ENCODE measurements at regions not wholly inside any gene's neighbourhood (a gene's known extent, or its start where the extent isn't known, plus 50 kb on each side); places are given as distances from the start of the nearest gene placed in this dataset.

- DNase-seq (ENCODE audit: missing footprints) (no peak), ATAC-seq (no peak)
- intact Hi-C loops (cut with DNase I) = no loop called here
Measured at GRCh38 chr1:106727171-106727570, 329.3 kb upstream of the PRMT6 start.

GRCh38 chr1:106746448-106747085 lies 309.9 kb upstream of the PRMT6 start:
- ATAC-seq (no peak), DNase-seq (ENCODE audit: missing footprints) (no peak)
- intact Hi-C loops (cut with DNase I) = no loop called here

- no peak for ATAC-seq
- no peak for DNase-seq (ENCODE audit: missing footprints)
- intact Hi-C loops (cut with DNase I) = no loop called here
Measured at GRCh38 chr1:106747232-106747631, 309.2 kb upstream of the PRMT6 start.

- intact Hi-C loops (cut with DNase I) = no loop called here
Measured at GRCh38 chr1:106747791-106748190, 308.7 kb upstream of the PRMT6 start.

GRCh38 chr1:106748606-106749005 lies 307.9 kb upstream of the PRMT6 start:
- ATAC-seq = no peak
- intact Hi-C loops (cut with DNase I) = no loop called here
- no peak for DNase-seq (ENCODE audit: missing footprints)

More at GRCh38 chr1:106747791-106748190, 308.7 kb upstream of the PRMT6 start:
- ATAC-seq = no peak
- no peak for DNase-seq (ENCODE audit: missing footprints)

- no peak for DNase-seq (ENCODE audit: missing footprints)
- intact Hi-C loops (cut with DNase I) = no loop called here
- no peak for ATAC-seq
Measured at GRCh38 chr1:106749491-106749890, 307.0 kb upstream of the PRMT6 start.

- intact Hi-C loops (cut with DNase I) = no loop called here
- no peak for ATAC-seq
- DNase-seq (ENCODE audit: missing footprints) = no peak
Measured at GRCh38 chr1:106749906-106750305, 306.6 kb upstream of the PRMT6 start.

- DNase-seq (ENCODE audit: missing footprints) (no peak), ATAC-seq (no peak)
- intact Hi-C loops (cut with DNase I) = no loop called here
Measured at GRCh38 chr1:106751002-106751401, 305.5 kb upstream of the PRMT6 start.

GRCh38 chr1:106753066-106753465 lies 303.4 kb upstream of the PRMT6 start:
- intact Hi-C loops (cut with DNase I) = no loop called here
- no peak for DNase-seq (ENCODE audit: missing footprints)
- ATAC-seq = no peak

GRCh38 chr1:106754957-106755356 lies 301.5 kb upstream of the PRMT6 start:
- intact Hi-C loops (cut with DNase I) = no loop called here
- DNase-seq (ENCODE audit: missing footprints) (no peak), ATAC-seq (no peak)

GRCh38 chr1:106755682-106756406 lies 300.6 kb upstream of the PRMT6 start:
- intact Hi-C loops (cut with DNase I) = no loop called here
- DNase-seq (ENCODE audit: missing footprints) (no peak), ATAC-seq (no peak)

- ATAC-seq (no peak), DNase-seq (ENCODE audit: missing footprints) (no peak)
- intact Hi-C loops (cut with DNase I) = no loop called here
Measured at GRCh38 chr1:106756752-106757151, 299.7 kb upstream of the PRMT6 start.

- intact Hi-C loops (cut with DNase I) = no loop called here
- DNase-seq (ENCODE audit: missing footprints) = no peak
- ATAC-seq = no peak
Measured at GRCh38 chr1:106768077-106768476, 288.4 kb upstream of the PRMT6 start.

- DNase-seq (ENCODE audit: missing footprints) (no peak), ATAC-seq (no peak)
- intact Hi-C loops (cut with DNase I) = no loop called here
Measured at GRCh38 chr1:106768501-106768900, 288.0 kb upstream of the PRMT6 start.

GRCh38 chr1:106773206-106773605 lies 283.3 kb upstream of the PRMT6 start:
- intact Hi-C loops (cut with DNase I) = no loop called here
- ATAC-seq (no peak), DNase-seq (ENCODE audit: missing footprints) (no peak)

- ATAC-seq (no peak), DNase-seq (ENCODE audit: missing footprints) (no peak)
- intact Hi-C loops (cut with DNase I) = no loop called here
Measured at GRCh38 chr1:106780066-106780465, 276.4 kb upstream of the PRMT6 start.

- intact Hi-C loops (cut with DNase I) = no loop called here
- DNase-seq (ENCODE audit: missing footprints) (no peak), ATAC-seq (no peak)
Measured at GRCh38 chr1:106780806-106781569, 275.5 kb upstream of the PRMT6 start.

GRCh38 chr1:106785176-106785575 lies 271.3 kb upstream of the PRMT6 start:
- DNase-seq (ENCODE audit: missing footprints) (no peak), ATAC-seq (no peak)
- intact Hi-C loops (cut with DNase I) = no loop called here

GRCh38 chr1:106787520-106787919 lies 269.0 kb upstream of the PRMT6 start:
- no peak for DNase-seq (ENCODE audit: missing footprints)
- intact Hi-C loops (cut with DNase I) = no loop called here
- no peak for ATAC-seq

- no peak for DNase-seq (ENCODE audit: missing footprints)
- no peak for ATAC-seq
- intact Hi-C loops (cut with DNase I) = no loop called here
Measured at GRCh38 chr1:106789686-106790085, 266.8 kb upstream of the PRMT6 start.
